NCI-H2227 (cell line): ENCODE measurements at regions not wholly inside any gene's neighbourhood (a gene's known extent, or its start where the extent isn't known, plus 50 kb on each side); places are given as distances from the start of the nearest gene placed in this dataset.
A peak's percentile ranks its signal among the peaks of the same experiment; 100 is the strongest.
"Not testable (repeated sequence)": the region's sequence is repeated elsewhere in the genome, so short reads cannot be mapped to it uniquely, and the experiment has no call there.

ENCODE experiments used
- DNase-seq: peaks from one replicate; lab custom pipeline; 2025; ENCODE audit not compliant: unreplicated experiment; lab: John Stamatoyannopoulos, UW

GRCh38 chr3:178099862-178100261, 436.4 kb upstream of the KCNMB2 start:
- DNase-seq: no peak

GRCh38 chr3:178100908-178101307, 435.3 kb upstream of the KCNMB2 start:
- no peak for DNase-seq

GRCh38 chr3:178103140-178103539, 433.1 kb upstream of the KCNMB2 start:
- no peak for DNase-seq

GRCh38 chr3:178107804-178108203, 428.4 kb upstream of the KCNMB2 start:
- DNase-seq: no peak

GRCh38 chr3:178109691-178110090, 426.5 kb upstream of the KCNMB2 start:
- DNase-seq: no peak

- no peak for DNase-seq
Observed at GRCh38 chr3:178112134-178112533, 424.1 kb upstream of the KCNMB2 start.

- DNase-seq: not testable (repeated sequence)
Observed at GRCh38 chr3:178112552-178112951, 423.7 kb upstream of the KCNMB2 start.

GRCh38 chr3:178117641-178118040, 418.6 kb upstream of the KCNMB2 start:
- no peak for DNase-seq

GRCh38 chr3:178119608-178120295, 416.5 kb upstream of the KCNMB2 start:
- not testable (repeated sequence) for DNase-seq

GRCh38 chr3:178120367-178120766, 415.9 kb upstream of the KCNMB2 start:
- no peak for DNase-seq

GRCh38 chr3:178126686-178127085, 409.6 kb upstream of the KCNMB2 start:
- DNase-seq: no peak

GRCh38 chr3:178127221-178127620, 409.0 kb upstream of the KCNMB2 start:
- no peak for DNase-seq

- no peak for DNase-seq
Observed at GRCh38 chr3:178129109-178129508, 407.1 kb upstream of the KCNMB2 start.

GRCh38 chr3:178131801-178132200, 404.4 kb upstream of the KCNMB2 start:
- no peak for DNase-seq

GRCh38 chr3:178137206-178137605, 399.0 kb upstream of the KCNMB2 start:
- no peak for DNase-seq

- no peak for DNase-seq
Observed at GRCh38 chr3:178137831-178138230, 398.4 kb upstream of the KCNMB2 start.

- DNase-seq: no peak
Observed at GRCh38 chr3:178139116-178139515, 397.1 kb upstream of the KCNMB2 start.

GRCh38 chr3:178140531-178141304, 395.5 kb upstream of the KCNMB2 start:
- DNase-seq: no peak

- not testable (repeated sequence) for DNase-seq
Observed at GRCh38 chr3:178141305-178141684, 394.9 kb upstream of the KCNMB2 start.

- no peak for DNase-seq
Observed at GRCh38 chr3:178146406-178146831, 389.8 kb upstream of the KCNMB2 start.

GRCh38 chr3:178147001-178147400, 389.2 kb upstream of the KCNMB2 start:
- no peak for DNase-seq

- DNase-seq: peak; percentile 25
Observed at GRCh38 chr3:178152031-178152806, 384.0 kb upstream of the KCNMB2 start.
